ENCODE measurements at regions not wholly inside any gene's neighbourhood (a gene's known extent, or its start where the extent isn't known, plus 50 kb on each side); places are given as distances from the start of the nearest gene placed in this dataset.

- Histone ChIP-seq H3K4me1 (replicated peaks in 1 of 2) (no peaks in the 10 kb centered on the region), H3K4me3 (no peak overlapping the region), H3K27me3 (no peaks in the 10 kb centered on the region), H3K36me3 (replicated peaks in 1 of 2) (no peaks in the 10 kb centered on the region), H3K27ac (no peak overlapping the region), H3K9me3 (replicated peaks in 1 of 3) (no peaks in the 10 kb centered on the region)
- no peak for DNase-seq
- TF ChIP-seq POLR2A (IDR thresholded peaks at IDR 0.05) (no peak), CTCF (IDR thresholded peaks at IDR 0.05) (no peak)
- 57 to 67% (median 61%) methylated on average over 6 to 9 of the region's 9 CpGs for WGBS, 4 donors
- intact Hi-C loops (cut with DNase I): no loop called here
Measured at GRCh38 chr3:139762302-139762701, 84.5 kb upstream of the NMNAT3 start.

- Histone ChIP-seq H3K4me1 (replicated peaks in 1 of 2) (no peaks in the 10 kb centered on the region), H3K4me3 (no peak overlapping the region), H3K9me3 (replicated peaks in 1 of 3) (no peaks in the 10 kb centered on the region), H3K36me3 (replicated peaks in 1 of 2) (no peaks in the 10 kb centered on the region), H3K27ac (no peak overlapping the region), H3K27me3 (no peaks in the 10 kb centered on the region)
- TF ChIP-seq POLR2A (IDR thresholded peaks at IDR 0.05) (no peak), CTCF (IDR thresholded peaks at IDR 0.05) (no peak)
- intact Hi-C loops (cut with DNase I): no loop called here
- 44 to 77% (median 62%) methylated on average over 2 of the region's 2 CpGs for WGBS, 4 donors
- peak in 1 of 7 donors; percentile 11 for DNase-seq
Measured at GRCh38 chr3:139759470-139759869, 81.7 kb upstream of the NMNAT3 start.

GRCh38 chr3:139758654-139759291 lies 81.0 kb upstream of the NMNAT3 start:
- no peaks in the 10 kb centered on the region for H3K9me3 ChIP-seq (replicated peaks in 1 of 3)
- DNase-seq: no peak
- H3K4me1 ChIP-seq (replicated peaks in 1 of 2): no peaks in the 10 kb centered on the region
- H3K27me3 ChIP-seq: no peaks in the 10 kb centered on the region
- H3K27ac ChIP-seq: no peak overlapping the region
- no peaks in the 10 kb centered on the region for H3K36me3 ChIP-seq (replicated peaks in 1 of 2)
- intact Hi-C loops (cut with DNase I): no loop called here
- WGBS, 4 donors: 76 to 84% (median 82%) methylated on average over 5 of the region's 5 CpGs
- TF ChIP-seq POLR2A (IDR thresholded peaks at IDR 0.05): no peak
- TF ChIP-seq CTCF (IDR thresholded peaks at IDR 0.05): no peak
- H3K4me3 ChIP-seq: no peak overlapping the region

GRCh38 chr3:139757448-139758030 lies 79.8 kb upstream of the NMNAT3 start:
- no peak overlapping the region for H3K27ac ChIP-seq
- no peak for DNase-seq
- no peaks in the 10 kb centered on the region for H3K27me3 ChIP-seq
- H3K4me1 ChIP-seq (replicated peaks in 1 of 2): no peaks in the 10 kb centered on the region
- H3K36me3 ChIP-seq (replicated peaks in 1 of 2): no peaks in the 10 kb centered on the region
- no peak for TF ChIP-seq POLR2A (IDR thresholded peaks at IDR 0.05)
- TF ChIP-seq CTCF (IDR thresholded peaks at IDR 0.05): no peak
- H3K4me3 ChIP-seq: no peak overlapping the region
- intact Hi-C loops (cut with DNase I): no loop called here
- H3K9me3 ChIP-seq (replicated peaks in 1 of 3): no peaks in the 10 kb centered on the region

All from adrenal gland (tissue), 9 donors.